ENCODE measurements at regions not wholly inside any gene's neighbourhood (a gene's known extent, or its start where the extent isn't known, plus 50 kb on each side); places are given as distances from the start of the nearest gene placed in this dataset.
A peak's percentile ranks its signal among the peaks of the same experiment; 100 is the strongest.

- H3K9ac ChIP-seq (ENCODE audit: insufficient read depth in 1 of 2, low read length in 2 of 2), result peak overlapping the region in 1 of 2 donors; percentile 47
- no peaks in the 10 kb centered on the region for H3K27me3 ChIP-seq (ENCODE audit: control insufficient read depth in 3 of 3, insufficient read depth in 3 of 3, low read length in 2 of 3)
- H3K9me3 ChIP-seq (ENCODE audit: control insufficient read depth in 4 of 4, insufficient read depth in 3 of 4, low read length in 3 of 4), result peaks cover 0 to 2% (median under 1%) of the 10 kb centered on the region in 4 donors
- H3K4me1 ChIP-seq (ENCODE audit: control insufficient read depth in 5 of 5, insufficient read depth in 5 of 5, low read length in 5 of 5), result peaks cover 7 to 44% (median 20%) of the 10 kb centered on the region in 5 donors
- H3K36me3 ChIP-seq (ENCODE audit: control insufficient read depth in 4 of 4, insufficient read depth in 4 of 4, low read length in 4 of 4), result peaks cover 0 to 7% (median 4%) of the 10 kb centered on the region in 4 donors
- H3K27ac ChIP-seq (ENCODE audit: low read depth in 1 of 2, low read length in 1 of 2), result peak overlapping the region in 1 of 2 donors; percentile 13
- 82 to 88% methylated on average over 20 of the region's 20 CpGs for WGBS, 2 donors
- no peak overlapping the region for H3K4me3 ChIP-seq
- ATAC-seq (ENCODE audit: insufficient read depth, low FRiP score) (no peak), DNase-seq (no peak)
- TF ChIP-seq CTCF (IDR thresholded peaks at IDR 0.05; ENCODE audit: control extremely low read depth, extremely low read depth), result no peak
These were observed 68.1 kb downstream of the NCOR2 start for GRCh38 chr12:124499190-124499753.

GRCh38 chr12:124498275-124499189 lies 68.9 kb downstream of the NCOR2 start:
- Histone ChIP-seq H3K9me3 (ENCODE audit: control insufficient read depth in 4 of 4, insufficient read depth in 3 of 4, low read length in 3 of 4) (peaks cover 0 to 2% (median under 1%) of the 10 kb centered on the region in 4 donors), H3K9ac (ENCODE audit: insufficient read depth in 1 of 2, low read length in 2 of 2) (peak overlapping the region in 1 of 2 donors; percentile 60), H3K27ac (ENCODE audit: low read depth in 1 of 2, low read length in 1 of 2) (peak overlapping the region; percentile 40 to 54), H3K27me3 (ENCODE audit: control insufficient read depth in 3 of 3, insufficient read depth in 3 of 3, low read length in 2 of 3) (no peaks in the 10 kb centered on the region), H3K4me1 (ENCODE audit: control insufficient read depth in 5 of 5, insufficient read depth in 5 of 5, low read length in 5 of 5) (peaks cover 7 to 44% (median 20%) of the 10 kb centered on the region in 5 donors), H3K4me3 (no peak overlapping the region), H3K36me3 (ENCODE audit: control insufficient read depth in 4 of 4, insufficient read depth in 4 of 4, low read length in 4 of 4) (peaks cover 0 to 11% (median 8%) of the 10 kb centered on the region in 4 donors)
- no peak for ATAC-seq (ENCODE audit: insufficient read depth, low FRiP score)
- TF ChIP-seq CTCF (IDR thresholded peaks at IDR 0.05; ENCODE audit: control extremely low read depth, extremely low read depth), result no peak
- DNase-seq, result peak; percentile 59 to 88 (median 87)
- 24 to 34% methylated on average over 24 of the region's 24 CpGs for WGBS, 2 donors

- Histone ChIP-seq H3K9me3 (ENCODE audit: control insufficient read depth in 4 of 4, insufficient read depth in 3 of 4, low read length in 3 of 4) (peaks cover 0 to 2% (median under 1%) of the 10 kb centered on the region in 4 donors), H3K27ac (ENCODE audit: low read depth in 1 of 2, low read length in 1 of 2) (peak overlapping the region in 1 of 2 donors; percentile 54), H3K4me3 (no peak overlapping the region), H3K27me3 (ENCODE audit: control insufficient read depth in 3 of 3, insufficient read depth in 3 of 3, low read length in 2 of 3) (no peaks in the 10 kb centered on the region), H3K9ac (ENCODE audit: insufficient read depth in 1 of 2, low read length in 2 of 2) (peak overlapping the region in 1 of 2 donors; percentile 60), H3K36me3 (ENCODE audit: control insufficient read depth in 4 of 4, insufficient read depth in 4 of 4, low read length in 4 of 4) (peaks cover 0 to 18% (median 6%) of the 10 kb centered on the region in 4 donors), H3K4me1 (ENCODE audit: control insufficient read depth in 5 of 5, insufficient read depth in 5 of 5, low read length in 5 of 5) (peaks cover 7 to 44% (median 20%) of the 10 kb centered on the region in 5 donors)
- WGBS, 2 donors, result 58 to 70% methylated on average over 7 of the region's 7 CpGs
- DNase-seq, result peak; percentile 80 to 84 (median 84)
- no peak for TF ChIP-seq CTCF (IDR thresholded peaks at IDR 0.05; ENCODE audit: control extremely low read depth, extremely low read depth)
- no peak for ATAC-seq (ENCODE audit: insufficient read depth, low FRiP score)
These were observed 69.8 kb downstream of the NCOR2 start for GRCh38 chr12:124497658-124498057.
